GM18517 (cell line): ENCODE measurements at regions not wholly inside any gene's neighbourhood (a gene's known extent, or its start where the extent isn't known, plus 50 kb on each side); places are given as distances from the start of the nearest gene placed in this dataset.
"Not testable (repeated sequence)": the region's sequence is repeated elsewhere in the genome, so short reads cannot be mapped to it uniquely, and the experiment has no call there.

Experiments
- ATAC-seq: cut with Tn5 transposase; IDR thresholded peaks from one replicate; pipeline ENCODE4 v1.9.1; 2021; ENCODE audit warnings: mild to moderate bottlenecking, moderate library complexity; ENCODE audit not compliant: unreplicated experiment

GRCh38 chr9:99666571-99666970 is 155.1 kb upstream of the NR4A3 start:
- ATAC-seq: no peak

GRCh38 chr9:99670886-99671285 is 150.8 kb upstream of the NR4A3 start:
- not testable (repeated sequence) for ATAC-seq

- ATAC-seq: no peak
Measured at GRCh38 chr9:99677281-99677680, 144.4 kb upstream of the NR4A3 start.

- ATAC-seq: no peak
Measured at GRCh38 chr9:99678566-99678965, 143.1 kb upstream of the NR4A3 start.

GRCh38 chr9:99680191-99680590 is 141.5 kb upstream of the NR4A3 start:
- no peak for ATAC-seq

GRCh38 chr9:99681113-99681512 is 140.6 kb upstream of the NR4A3 start:
- ATAC-seq: no peak

- ATAC-seq: no peak
Measured at GRCh38 chr9:99682378-99682777, 139.3 kb upstream of the NR4A3 start.

GRCh38 chr9:99682870-99683269 is 138.8 kb upstream of the NR4A3 start:
- no peak for ATAC-seq

- no peak for ATAC-seq
Measured at GRCh38 chr9:99690573-99690972, 131.1 kb upstream of the NR4A3 start.

- no peak for ATAC-seq
Measured at GRCh38 chr9:99693888-99694287, 127.8 kb upstream of the NR4A3 start.

GRCh38 chr9:99694393-99694792 is 127.3 kb upstream of the NR4A3 start:
- no peak for ATAC-seq

- ATAC-seq: no peak
Measured at GRCh38 chr9:99699396-99699795, 122.3 kb upstream of the NR4A3 start.

GRCh38 chr9:99712214-99712613 is 109.5 kb upstream of the NR4A3 start:
- no peak for ATAC-seq

- ATAC-seq: no peak
Measured at GRCh38 chr9:99713838-99714306, 107.8 kb upstream of the NR4A3 start.

GRCh38 chr9:99718631-99719030 is 103.1 kb upstream of the NR4A3 start:
- no peak for ATAC-seq

GRCh38 chr9:99720455-99721050 is 101.1 kb upstream of the NR4A3 start:
- peak; percentile 86 for ATAC-seq

- no peak for ATAC-seq
Measured at GRCh38 chr9:99721898-99722297, 99.8 kb upstream of the NR4A3 start.

- no peak for ATAC-seq
Measured at GRCh38 chr9:99722877-99723276, 98.8 kb upstream of the NR4A3 start.

- no peak for ATAC-seq
Measured at GRCh38 chr9:99724640-99725039, 97.0 kb upstream of the NR4A3 start.

- ATAC-seq: no peak
Measured at GRCh38 chr9:99725852-99726251, 95.8 kb upstream of the NR4A3 start.

GRCh38 chr9:99726758-99727157 is 94.9 kb upstream of the NR4A3 start:
- ATAC-seq: no peak

- ATAC-seq: no peak
Measured at GRCh38 chr9:99730062-99730461, 91.6 kb upstream of the NR4A3 start.

GRCh38 chr9:99731950-99732349 is 89.7 kb upstream of the NR4A3 start:
- no peak for ATAC-seq
